ENCODE measurements at regions not wholly inside any gene's neighbourhood (a gene's known extent, or its start where the extent isn't known, plus 50 kb on each side); places are given as distances from the start of the nearest gene placed in this dataset.

DNA sequence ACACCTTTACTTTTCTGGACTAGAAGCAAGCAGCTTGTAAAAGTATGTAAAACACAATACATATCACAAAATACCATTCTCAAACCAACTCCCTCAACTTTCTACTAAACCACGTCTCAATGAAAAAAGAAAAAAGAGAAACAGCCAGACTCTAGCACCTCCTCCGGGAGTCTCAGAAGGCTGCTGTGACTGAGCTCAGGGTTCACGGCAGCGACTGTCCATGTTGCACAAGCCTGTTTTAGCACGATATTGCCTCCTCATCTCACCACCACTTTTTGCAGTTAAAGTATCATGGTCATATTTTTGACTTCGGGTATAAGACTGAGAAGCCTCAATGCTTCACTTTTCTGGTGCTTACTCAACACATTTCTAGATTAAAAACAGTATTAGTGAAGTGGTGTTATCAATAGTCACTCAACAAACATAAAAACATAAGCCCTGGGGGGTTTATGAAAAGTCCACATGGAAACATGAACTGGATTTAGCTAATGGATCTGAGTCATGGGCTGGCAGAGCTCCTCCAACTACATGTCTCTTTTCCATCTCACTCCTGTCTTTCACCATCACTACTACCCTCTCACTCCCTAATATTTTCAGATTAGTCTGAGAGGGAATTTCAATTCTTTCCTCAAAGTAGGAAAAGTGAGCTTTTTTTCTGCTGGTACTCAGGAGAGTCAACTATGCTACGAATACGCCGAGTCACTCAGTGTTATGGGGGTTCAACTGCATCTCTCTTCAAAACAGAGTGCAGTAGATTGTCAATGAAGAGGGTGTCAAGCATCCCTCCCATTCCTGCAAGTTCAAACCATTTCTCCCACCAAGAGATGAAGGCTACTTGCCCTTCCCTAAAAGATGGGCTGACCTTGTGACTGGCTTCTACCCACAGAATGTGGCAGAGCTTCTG is 113.7 kb downstream of the OSR1 start:
- no peak for DNase-seq

DNA sequence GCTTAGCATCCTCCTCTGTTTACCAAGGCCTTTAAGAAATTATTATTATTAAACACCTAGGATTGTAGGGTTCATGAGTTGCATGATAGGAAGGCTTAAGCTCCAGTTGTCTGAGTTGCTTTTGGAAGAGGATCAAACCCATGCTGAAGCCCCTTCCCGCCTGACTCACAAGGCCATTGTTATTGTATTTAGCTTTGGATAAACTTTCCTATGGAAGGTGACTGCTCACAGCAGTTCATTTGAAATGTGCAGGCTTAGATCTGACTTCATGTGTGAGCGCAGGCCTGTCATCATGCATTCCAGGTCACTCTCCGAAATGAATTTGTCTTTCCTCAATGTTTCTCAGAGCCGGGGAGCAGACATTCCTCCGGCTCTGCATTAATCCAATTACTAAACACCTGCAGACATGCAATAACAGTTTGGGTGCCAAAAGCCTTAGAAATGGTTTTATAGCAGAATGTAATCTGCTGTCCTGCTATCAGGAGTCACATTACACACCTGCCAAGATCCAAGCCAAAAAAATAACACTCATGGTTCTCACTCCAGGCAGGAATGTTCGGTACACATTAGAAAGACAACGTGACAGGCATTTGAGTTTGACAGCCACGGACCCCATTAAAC is 119.9 kb downstream of the OSR1 start:
- DNase-seq = no peak
- in situ Hi-C loops (cut with HindIII; ENCODE audit: low pct_ligation_motif_present, low pct_unique_long_range_greater_than_20kb, low sequenced_read_pairs) = no loop called here

More for the DNA sequence above, 113.7 kb downstream of the OSR1 start:
- in situ Hi-C loops (cut with HindIII; ENCODE audit: low pct_ligation_motif_present, low pct_unique_long_range_greater_than_20kb, low sequenced_read_pairs) = no loop called here

DNA sequence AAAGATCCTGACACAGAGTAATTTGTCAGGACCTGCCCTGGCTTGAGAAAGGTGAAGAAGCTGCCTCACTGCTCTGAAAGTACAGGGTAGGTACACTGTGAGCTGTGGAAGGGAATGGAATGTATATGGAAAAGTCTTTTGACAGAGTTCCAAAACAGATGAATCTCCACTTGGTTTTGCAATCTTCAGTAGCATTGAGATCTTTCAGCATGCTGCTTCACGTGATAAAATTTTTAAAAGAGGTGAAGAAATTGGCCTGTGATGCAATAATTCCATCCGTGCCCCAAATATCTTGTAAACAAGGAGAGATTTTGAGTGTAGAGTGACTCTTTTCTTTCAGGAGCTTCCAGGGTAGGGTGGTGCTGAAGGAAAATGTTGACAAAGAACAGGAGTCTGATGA is 123.1 kb downstream of the OSR1 start:
- DNase-seq = no peak
- in situ Hi-C loops (cut with HindIII; ENCODE audit: low pct_ligation_motif_present, low pct_unique_long_range_greater_than_20kb, low sequenced_read_pairs) = no loop called here

DNA sequence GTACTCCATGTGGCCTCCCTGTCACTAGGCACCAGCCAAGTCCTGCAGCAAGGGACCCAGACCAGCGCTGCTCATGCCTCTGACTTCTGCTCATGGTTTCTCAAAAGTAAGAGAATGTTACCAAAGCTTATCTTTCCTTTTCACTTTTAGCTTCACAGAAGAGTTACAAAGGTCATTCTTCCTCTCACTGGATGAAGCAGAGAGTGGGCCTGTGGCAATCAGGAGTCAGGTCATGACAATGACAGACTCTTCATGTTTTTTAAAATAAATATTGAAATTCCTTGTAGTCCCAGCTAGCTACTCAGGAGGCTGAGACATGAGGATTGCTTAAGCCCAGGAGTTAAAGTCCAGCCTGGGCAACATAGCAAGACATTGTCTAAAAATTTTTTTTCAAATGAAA is 126.1 kb downstream of the OSR1 start:
- in situ Hi-C loops (cut with HindIII; ENCODE audit: low pct_ligation_motif_present, low pct_unique_long_range_greater_than_20kb, low sequenced_read_pairs) = no loop called here
- DNase-seq = no peak

DNA sequence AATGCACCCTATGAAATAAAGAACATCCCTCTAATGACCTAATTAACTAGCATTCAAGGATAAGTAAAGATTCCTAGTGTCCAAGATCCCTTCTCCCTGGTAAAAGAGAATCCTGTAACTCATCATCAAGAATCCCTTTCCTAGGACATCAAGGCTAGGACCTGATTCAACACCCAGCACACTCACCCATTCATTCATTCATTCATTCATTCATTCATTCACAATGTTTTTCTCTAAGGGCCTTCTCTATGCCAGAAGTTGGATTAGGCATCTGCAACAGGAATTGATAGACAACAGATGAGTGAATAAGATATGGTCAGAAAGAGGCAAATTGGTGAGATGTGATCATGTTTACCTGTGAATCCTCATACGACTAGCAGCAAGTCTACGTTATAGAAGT is 126.8 kb downstream of the OSR1 start:
- in situ Hi-C loops (cut with HindIII; ENCODE audit: low pct_ligation_motif_present, low pct_unique_long_range_greater_than_20kb, low sequenced_read_pairs) = no loop called here
- DNase-seq = no peak

DNA sequence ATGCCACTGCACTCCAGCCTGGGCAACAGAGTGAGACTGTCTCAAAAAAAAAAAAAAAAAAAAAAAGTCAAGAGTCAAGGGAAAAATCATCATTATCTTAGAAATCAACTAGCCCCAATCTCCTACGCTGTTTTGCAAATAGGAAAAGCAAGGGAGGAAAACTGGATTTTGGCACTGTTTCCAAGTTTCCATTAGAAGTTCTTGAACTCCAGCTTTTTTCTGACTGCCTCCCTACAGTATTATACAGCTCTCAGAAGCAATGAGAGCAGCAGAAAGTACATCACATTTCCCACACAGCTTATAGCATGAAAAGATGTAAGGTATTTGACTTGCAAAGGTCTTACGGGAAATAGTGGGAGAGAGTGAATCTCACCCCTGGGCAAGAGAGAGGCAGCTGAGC is 127.8 kb downstream of the OSR1 start:
- in situ Hi-C loops (cut with HindIII; ENCODE audit: low pct_ligation_motif_present, low pct_unique_long_range_greater_than_20kb, low sequenced_read_pairs) = no loop called here
- DNase-seq = no peak

DNA sequence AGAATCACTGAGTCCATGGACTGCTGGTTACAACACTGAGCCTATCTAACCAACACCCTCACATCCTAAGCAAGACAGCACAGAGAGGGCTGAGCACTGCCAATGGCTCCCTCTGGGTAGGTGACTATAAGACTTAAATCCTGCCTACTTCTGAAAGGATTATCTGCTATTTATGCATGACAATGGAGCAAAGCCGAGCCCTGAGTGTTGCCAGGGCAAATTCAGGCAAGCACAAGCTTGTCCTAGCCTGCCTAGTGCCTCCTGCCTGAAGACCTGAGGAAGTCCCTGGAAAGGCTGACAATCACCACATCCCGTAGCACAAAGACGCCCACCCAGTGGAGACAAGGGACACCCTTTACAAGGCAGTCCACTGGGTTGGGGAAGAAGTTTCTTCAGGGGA is 129.7 kb downstream of the OSR1 start:
- in situ Hi-C loops (cut with HindIII; ENCODE audit: low pct_ligation_motif_present, low pct_unique_long_range_greater_than_20kb, low sequenced_read_pairs) = no loop called here
- no peak for DNase-seq

DNA sequence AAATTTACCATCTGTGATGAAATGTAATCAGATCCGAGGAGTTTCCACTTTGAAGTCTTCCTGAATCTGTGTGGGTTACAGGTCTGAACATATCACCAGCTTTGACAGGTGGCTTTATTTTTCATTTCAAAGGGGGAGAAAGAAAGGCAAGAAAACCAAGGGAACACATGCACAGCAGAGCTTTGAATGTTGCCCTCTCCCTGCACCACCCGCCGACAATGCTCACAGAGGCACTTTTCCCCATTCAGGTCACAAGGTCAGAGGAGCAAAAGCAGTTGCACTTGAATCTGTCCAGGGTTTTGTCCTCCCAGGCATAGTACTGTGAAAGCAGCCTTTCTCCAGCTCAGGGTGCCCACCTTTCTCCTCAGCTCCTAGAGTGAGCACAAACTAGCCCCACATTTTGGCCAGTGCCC is 130.2 kb downstream of the OSR1 start:
- in situ Hi-C loops (cut with HindIII; ENCODE audit: low pct_ligation_motif_present, low pct_unique_long_range_greater_than_20kb, low sequenced_read_pairs) = no loop called here

DNA sequence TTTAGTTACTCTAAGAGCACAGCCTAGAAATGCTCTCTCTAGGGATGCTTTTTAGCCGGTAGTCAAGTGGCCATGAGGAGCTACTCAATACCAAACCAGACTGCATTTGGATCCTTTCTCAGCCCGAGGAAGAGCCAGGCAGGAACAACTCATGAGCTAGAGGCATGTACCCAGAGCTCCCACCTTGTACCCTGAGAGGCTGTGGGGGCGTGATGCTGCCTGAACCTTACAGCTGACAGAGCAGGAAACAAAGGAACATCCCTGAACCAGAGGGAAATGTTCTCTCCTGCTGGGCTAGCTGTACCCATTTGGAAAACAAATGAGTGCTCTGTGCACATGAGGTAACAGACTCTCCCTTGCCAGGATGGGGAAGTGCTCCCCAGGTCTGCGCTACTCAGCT is 131.6 kb downstream of the OSR1 start:
- DNase-seq = no peak
- in situ Hi-C loops (cut with HindIII; ENCODE audit: low pct_ligation_motif_present, low pct_unique_long_range_greater_than_20kb, low sequenced_read_pairs) = no loop called here

More for the DNA sequence above, 130.2 kb downstream of the OSR1 start:
- DNase-seq = no peak

DNA sequence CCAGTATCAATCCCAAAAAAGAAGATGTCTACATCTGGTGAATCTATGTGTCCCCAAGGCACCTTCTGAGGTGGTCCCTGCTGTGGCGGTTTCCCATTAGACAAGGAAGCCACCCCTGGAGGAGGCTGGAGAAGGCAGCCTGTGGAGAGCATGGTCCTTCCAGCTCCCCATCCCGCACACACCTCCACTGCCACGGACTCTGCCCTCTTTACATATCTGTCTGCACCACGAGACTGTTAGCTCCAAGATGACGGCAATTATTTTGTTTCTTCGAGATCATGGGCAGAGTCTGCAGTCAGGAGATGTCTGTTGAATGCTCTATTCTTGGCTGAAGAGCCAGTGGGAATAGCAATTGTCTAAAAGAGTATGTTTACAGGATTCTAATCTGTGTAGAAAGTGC is 132.0 kb downstream of the OSR1 start:
- no peak for DNase-seq
- in situ Hi-C loops (cut with HindIII; ENCODE audit: low pct_ligation_motif_present, low pct_unique_long_range_greater_than_20kb, low sequenced_read_pairs) = no loop called here

DNA sequence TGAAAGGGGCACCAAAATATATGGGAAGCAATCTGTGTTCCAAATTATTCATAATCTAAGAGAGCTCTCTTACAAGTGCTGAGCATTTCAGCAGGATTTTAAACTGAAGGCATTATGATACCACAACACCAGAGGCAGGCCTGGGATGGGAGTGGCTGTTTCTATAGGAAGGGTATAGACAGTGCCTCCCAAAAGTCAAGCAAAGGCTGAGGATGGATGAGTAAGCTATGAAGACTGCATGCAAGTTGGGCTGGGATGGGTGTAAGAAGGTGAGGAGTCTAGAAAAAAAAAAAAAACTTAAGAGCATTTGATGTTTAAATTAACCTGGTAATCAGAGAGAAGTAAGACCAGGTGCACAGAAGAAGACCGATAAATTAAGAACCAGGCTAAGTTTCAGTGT is 132.5 kb downstream of the OSR1 start:
- in situ Hi-C loops (cut with HindIII; ENCODE audit: low pct_ligation_motif_present, low pct_unique_long_range_greater_than_20kb, low sequenced_read_pairs) = no loop called here
- no peak for DNase-seq

DNA sequence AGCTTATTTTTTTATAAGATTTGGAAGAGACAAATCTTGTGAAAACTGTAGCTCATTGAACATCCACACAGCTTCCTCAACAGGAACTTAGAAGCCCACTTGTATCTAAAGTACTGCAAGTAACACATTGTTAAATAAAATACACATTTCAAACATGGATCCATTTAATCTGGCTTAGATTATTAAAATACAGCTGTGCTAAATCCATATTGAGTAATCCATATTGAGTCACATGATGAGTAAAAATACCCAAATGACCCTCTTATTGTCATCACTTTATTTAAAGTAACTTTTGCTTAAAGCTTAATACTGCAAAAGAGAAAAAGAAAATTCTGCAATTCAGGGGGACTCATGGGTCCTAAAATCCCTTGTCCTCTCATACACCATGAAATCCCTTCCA is 133.3 kb downstream of the OSR1 start:
- in situ Hi-C loops (cut with HindIII; ENCODE audit: low pct_ligation_motif_present, low pct_unique_long_range_greater_than_20kb, low sequenced_read_pairs) = no loop called here

DNA sequence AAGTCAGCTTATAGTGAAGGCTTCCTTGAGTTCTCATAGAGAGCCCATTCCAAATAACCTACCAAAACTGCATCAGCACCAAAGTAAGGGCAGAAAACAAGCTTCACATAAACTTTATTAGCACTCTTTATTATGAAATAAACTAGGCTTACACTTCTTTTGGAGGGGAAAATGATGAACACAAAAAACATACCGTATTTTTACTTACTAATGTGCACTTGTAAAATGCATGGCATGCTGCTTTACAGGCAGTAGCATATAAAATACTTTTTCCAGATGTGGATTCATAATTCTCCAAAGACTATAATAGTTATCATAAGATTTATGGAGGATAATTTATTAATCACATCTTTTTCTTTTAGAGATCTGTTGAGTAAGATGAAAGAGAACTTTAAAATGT is 133.9 kb downstream of the OSR1 start:
- DNase-seq = no peak
- in situ Hi-C loops (cut with HindIII; ENCODE audit: low pct_ligation_motif_present, low pct_unique_long_range_greater_than_20kb, low sequenced_read_pairs) = no loop called here

More for the DNA sequence above, 133.3 kb downstream of the OSR1 start:
- no peak for DNase-seq

DNA sequence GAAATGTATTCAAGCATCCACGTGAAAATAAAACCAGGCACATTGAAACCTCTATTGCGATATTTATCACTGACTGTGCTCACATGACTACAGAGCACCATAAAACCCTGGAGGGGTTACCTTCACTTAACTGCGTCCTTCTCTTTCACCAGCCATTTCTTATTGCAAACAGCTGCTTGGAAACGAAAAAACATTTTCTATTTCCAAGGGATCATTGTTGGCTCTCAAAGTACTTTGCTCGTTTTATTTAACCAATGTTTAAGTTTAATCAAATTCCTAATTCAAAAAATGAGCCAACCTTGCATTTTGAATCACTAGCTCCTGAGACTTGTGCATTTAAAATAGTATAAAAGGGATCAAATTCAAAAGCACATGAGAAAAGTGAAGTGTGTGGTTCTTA is 134.4 kb downstream of the OSR1 start:
- DNase-seq = no peak
- in situ Hi-C loops (cut with HindIII; ENCODE audit: low pct_ligation_motif_present, low pct_unique_long_range_greater_than_20kb, low sequenced_read_pairs) = no loop called here

DNA sequence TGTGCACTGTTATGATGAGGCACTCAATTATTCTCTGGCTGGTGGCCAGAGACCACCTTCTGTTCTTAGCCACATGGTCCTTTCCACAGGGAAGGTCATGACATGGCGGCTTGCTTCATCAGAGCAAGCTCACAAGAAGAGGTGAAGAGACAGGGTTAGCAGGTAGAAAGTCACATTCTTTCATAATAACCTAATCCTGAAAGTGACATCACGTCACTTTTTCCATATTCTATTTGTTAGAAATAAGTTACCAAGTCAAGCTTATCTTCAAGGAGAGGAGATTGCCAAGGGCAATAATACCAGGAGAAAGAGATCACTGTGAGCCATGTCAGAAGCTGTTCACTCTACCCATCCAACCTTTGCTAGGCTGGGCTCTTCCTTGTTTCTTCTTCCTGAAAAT is 139.4 kb downstream of the OSR1 start:
- in situ Hi-C loops (cut with HindIII; ENCODE audit: low pct_ligation_motif_present, low pct_unique_long_range_greater_than_20kb, low sequenced_read_pairs) = no loop called here
- no peak for DNase-seq

DNA sequence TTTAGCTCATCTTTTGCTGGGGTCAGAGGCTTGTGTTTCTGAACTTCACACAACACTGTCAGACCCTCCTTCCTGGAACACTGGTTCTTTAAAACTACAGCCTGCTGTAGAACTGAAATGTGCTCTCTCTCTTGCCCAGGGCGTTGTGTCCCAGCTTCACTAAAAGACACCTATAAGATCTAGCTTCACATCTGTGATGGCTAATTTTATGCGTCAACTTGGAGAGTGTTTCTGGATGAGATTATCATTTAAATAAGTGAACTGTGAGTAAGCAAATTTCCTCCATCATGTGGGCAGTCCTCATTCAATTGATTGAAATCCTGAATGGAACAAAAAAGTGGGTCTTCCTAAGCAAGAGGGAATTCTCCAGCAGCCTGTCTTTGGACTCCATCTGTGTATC is 140.3 kb downstream of the OSR1 start:
- in situ Hi-C loops (cut with HindIII; ENCODE audit: low pct_ligation_motif_present, low pct_unique_long_range_greater_than_20kb, low sequenced_read_pairs) = no loop called here
- DNase-seq = no peak

DNA sequence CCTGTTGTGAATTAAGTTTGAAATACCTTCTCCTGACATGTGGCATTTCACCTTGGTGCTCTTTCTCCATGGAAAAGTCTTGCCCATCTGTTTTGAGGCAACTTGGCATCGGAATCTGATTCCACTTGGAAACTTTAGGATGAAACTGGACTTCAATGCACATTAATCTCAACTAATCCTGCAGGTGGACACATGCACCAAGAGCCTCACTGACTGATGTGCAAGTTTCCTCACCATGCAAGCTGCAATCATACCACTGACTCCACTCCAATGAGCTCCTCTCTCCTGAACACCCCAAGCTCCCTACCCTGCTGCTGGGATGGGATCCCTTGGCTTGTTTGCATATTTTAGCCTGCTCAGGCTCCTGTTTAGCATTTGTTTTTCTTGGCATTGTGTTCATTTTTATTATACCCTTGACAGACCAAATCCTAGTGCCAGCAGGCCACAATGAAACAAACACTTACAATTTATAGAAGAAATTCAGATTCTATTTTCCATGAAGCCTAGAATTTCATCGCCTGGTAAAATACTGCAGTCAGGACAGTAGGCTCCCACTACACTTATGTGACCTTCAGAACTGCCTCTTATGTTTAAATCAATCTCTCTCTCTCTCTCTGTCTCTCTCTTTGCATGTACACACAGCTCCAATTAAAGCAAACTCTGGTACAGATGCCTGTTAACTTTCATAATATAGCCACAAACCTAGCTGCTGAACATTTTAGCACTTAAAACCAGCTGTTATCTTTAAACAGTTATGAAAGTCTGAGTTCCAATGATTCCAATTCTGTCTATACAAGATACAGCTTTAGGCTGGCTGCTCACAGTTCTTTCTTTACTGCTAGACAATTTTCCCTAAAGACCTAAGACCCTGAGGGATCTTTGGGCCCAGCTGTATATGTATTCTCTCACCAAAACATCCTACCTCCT is 141.5 kb downstream of the OSR1 start:
- no peak for DNase-seq

DNA sequence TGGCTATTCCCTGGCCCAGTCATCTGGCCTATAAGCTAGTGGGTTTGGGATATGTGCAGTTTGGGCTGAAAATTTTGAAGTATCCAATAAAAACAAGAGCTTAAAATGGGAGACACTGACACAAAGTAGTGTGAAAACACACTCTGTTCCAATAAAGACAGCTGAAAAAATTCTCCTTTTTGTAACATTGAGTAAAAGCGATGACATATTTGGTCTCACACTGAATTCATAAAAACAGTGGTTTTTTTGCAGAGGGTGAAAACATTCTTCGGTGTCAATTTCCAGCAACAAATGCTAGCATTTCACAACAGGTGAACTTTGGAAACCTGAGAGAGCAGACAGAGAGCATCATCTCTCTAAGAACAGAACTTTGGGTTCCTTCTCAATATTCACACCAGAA is 142.2 kb downstream of the OSR1 start:
- in situ Hi-C loops (cut with HindIII; ENCODE audit: low pct_ligation_motif_present, low pct_unique_long_range_greater_than_20kb, low sequenced_read_pairs) = no loop called here
- no peak for DNase-seq

More for the DNA sequence above, 141.5 kb downstream of the OSR1 start:
- in situ Hi-C loops (cut with HindIII; ENCODE audit: low pct_ligation_motif_present, low pct_unique_long_range_greater_than_20kb, low sequenced_read_pairs) = no loop called here
